H7 (cell line): ENCODE measurements at regions not wholly inside any gene's neighbourhood (a gene's known extent, or its start where the extent isn't known, plus 50 kb on each side); places are given as distances from the start of the nearest gene placed in this dataset.
"Not testable (repeated sequence)": the region's sequence is repeated elsewhere in the genome, so short reads cannot be mapped to it uniquely, and the experiment has no call there.

Experiments
- DNase-seq: peaks from one replicate; pipeline ENCODE4 v3.0.0; 2012
- H3K27me3 ChIP-seq: 2 replicates; pipeline ENCODE4 v1.6.0; 2011; ENCODE audit warnings: mild to moderate bottlenecking, low read length; ENCODE audit not compliant: control insufficient read depth, insufficient read depth
- H3K36me3 ChIP-seq: replicated peaks from 2 replicates; pipeline ENCODE4 v1.5.1; 2011; ENCODE audit warnings: low read length; ENCODE audit not compliant: control insufficient read depth, insufficient read depth
- H3K4me3 ChIP-seq: 2 replicates; pipeline ENCODE4 v1.5.1; 2011; ENCODE audit warnings: low read depth, mild to moderate bottlenecking, control low read depth, low read length, moderate library complexity; ENCODE audit not compliant: insufficient read depth

DNA sequence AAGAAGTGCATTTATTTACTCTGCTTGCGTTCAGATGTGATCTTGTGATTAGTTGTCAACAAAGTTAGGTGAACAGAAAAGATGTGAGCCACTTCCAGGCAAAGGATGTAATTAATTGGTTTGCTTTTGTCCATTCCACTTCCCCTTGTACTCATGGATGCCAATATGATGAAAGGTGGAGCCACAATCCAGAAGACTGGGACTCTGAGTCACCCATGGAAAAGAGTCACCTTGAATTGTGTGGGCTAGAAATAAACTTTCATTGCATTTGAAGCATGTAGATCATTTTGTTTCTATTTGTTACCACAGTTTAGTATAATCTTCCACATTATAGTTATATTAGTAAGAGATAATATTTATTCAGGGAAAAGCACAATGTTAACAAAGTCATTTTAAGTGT is 684.2 kb downstream of the LTN1 start:
- Histone ChIP-seq H3K4me3 (no peak overlapping the region), H3K36me3 (no peaks in the 10 kb centered on the region), H3K27me3 (no peaks in the 10 kb centered on the region)
- DNase-seq, result no peak

DNA sequence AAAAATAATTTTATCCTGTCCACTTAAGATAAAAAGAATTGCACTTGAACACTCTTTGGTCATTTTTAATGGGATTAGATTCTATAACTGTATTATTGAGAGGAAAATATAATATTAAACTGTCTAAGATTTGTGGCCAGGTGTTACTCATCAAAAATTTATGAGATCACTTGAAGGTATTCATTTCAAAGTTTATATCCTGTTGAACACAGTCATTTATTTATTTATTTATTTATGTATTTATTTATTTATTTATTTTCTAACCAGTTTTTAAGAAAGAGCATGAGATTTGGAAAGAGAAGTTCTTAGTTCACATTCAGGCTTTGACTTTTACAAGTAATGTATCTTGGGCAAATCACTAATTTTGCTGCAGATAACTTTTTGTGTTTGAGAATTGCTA is 692.7 kb downstream of the LTN1 start:
- no peak for DNase-seq
- no peaks in the 10 kb centered on the region for H3K36me3 ChIP-seq
- H3K4me3 ChIP-seq, result no peak overlapping the region
- H3K27me3 ChIP-seq, result no peaks in the 10 kb centered on the region

DNA sequence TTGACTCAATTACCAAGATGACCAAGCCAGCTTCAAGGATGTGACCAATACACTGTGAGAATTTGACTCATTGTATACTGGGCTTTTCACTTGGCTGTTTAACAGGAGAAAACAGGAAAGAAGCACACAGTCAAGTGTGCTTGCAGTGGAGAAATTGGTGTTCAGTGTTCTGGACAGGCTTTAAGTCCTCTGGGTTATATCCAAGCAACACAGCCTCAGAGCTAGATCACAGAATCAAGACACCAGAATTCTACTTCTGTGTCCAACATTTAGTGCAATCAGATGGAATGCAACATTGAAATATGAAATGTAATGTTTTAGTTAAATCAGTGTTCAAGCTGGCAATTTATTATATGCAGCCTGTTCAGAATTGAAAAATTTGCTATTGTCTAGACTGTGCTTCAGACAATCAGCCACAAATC is 694.4 kb downstream of the LTN1 start:
- no peak for DNase-seq
- no peaks in the 10 kb centered on the region for H3K27me3 ChIP-seq
- no peak overlapping the region for H3K4me3 ChIP-seq
- H3K36me3 ChIP-seq, result no peaks in the 10 kb centered on the region

DNA sequence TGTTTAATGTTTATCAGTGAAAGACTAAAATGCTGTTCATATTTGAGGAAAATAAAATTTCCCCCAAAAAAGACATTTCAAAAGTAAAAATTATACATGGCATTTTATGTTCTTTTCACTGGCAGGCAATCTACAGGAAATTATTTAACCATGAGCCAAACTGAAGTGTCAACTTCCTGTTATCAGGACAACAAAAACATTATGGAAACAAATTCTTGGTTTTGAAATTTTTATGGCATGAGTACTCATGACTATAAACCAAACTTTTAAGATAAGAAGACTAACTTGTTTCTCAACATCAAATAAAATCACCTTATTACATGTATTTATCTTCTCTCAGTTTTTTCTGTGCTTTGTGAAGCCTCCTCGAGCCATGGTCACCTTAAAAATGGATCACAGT is 698.6 kb downstream of the LTN1 start:
- Histone ChIP-seq H3K4me3 (no peak overlapping the region), H3K27me3 (no peaks in the 10 kb centered on the region), H3K36me3 (no peaks in the 10 kb centered on the region)
- DNase-seq, result no peak

DNA sequence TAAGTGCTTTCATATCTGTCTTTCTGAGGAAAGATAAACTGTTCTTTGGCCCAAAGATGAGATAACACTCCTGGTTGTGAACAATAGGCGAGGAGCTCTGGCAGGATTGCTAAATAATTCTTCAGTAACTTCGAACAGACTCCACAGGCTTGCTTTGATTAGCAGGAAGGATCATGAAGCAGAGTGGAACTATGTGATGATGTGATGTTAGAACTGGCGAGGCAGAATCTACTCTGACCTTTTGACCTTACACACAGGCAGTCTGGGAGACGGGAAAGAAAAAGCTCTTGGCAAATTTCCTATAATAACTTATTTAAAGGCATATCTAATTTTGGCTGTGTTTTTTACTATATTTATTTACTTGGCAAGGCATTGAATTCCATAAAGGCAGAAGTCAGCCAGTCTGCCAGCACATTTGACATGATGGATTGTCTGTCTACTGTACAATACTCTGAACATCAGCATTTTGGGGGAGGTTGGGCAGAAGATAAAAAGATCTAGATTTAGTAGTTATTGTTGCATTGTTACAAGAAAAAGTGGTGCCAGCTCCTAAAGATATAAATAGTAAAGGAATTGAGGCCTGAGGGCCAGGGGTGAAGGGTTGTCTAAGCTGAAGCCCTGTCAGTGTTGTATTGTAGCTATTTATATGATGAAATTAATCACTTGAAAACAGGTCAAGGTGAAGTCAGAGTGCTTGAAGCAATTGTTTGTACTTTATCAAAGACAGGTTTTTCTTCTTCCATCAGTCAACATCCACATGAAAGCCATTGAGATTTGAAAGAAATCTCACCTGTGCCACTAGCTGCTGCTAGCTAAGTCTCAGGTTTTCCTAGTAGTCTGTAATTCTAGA is 708.8 kb downstream of the LTN1 start:
- Histone ChIP-seq H3K4me3 (no peak overlapping the region), H3K27me3 (no peaks in the 10 kb centered on the region), H3K36me3 (no peaks in the 10 kb centered on the region)
- DNase-seq, result no peak

DNA sequence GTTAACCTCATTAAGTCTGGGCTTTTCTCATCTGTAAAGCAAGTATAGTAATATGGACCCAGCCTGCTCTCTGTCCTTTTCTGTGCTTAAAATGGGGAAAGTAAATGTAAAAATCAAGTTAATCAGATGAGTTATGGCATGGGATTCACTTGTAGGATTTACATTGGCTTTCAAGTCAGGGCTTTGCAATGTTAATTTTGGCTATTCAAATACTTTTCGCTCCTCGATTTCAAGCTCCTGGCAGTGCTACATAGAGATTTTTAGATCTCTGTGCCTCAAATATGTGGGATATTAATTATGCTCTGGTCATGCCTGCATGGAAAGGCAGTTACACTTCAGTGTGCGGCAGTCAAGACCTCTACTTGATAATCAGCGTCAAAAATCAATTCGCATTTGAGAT is 709.8 kb downstream of the LTN1 start:
- no peaks in the 10 kb centered on the region for H3K27me3 ChIP-seq
- H3K36me3 ChIP-seq, result no peaks in the 10 kb centered on the region
- no peak overlapping the region for H3K4me3 ChIP-seq
- no peak for DNase-seq

DNA sequence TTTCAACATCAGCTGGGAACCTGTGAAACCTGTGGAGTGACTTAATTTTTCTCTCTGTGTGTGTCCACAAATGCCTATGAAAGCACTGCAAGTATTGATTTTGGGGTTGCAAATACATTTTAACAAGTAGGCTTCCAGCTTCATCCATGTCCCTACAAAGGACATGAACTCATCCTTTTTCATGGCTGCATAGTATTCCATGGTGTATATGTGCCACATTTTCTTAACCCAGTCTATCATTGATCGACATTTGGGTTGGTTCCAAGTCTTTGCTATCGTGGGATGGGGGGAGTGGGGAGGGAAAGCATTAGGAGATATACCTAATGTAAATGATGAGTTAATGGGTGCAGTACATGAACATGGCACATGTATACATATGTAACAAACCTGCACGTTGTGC is 711.3 kb downstream of the LTN1 start:
- not testable (repeated sequence) for DNase-seq, H3K27me3 ChIP-seq, H3K4me3 ChIP-seq, H3K36me3 ChIP-seq

DNA sequence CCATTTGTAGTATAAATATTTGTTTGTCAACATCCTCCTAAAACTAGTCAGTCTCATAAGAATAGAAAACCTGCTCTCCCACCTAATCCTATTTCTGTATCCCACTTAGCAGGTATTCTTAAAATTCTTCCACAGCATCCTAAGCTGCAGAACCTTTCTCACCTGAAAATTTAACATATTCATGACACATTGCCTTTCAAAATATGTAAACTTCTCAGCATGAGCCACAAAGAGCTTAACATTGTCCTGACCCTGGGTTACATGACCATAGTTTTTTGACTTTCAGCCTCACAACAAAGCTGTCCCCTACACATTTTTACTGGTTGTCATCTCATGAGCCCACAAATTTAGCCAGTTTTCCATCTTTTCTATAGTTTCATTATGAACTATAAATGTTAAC is 712.1 kb downstream of the LTN1 start:
- H3K4me3 ChIP-seq, result no peak overlapping the region
- no peaks in the 10 kb centered on the region for H3K36me3 ChIP-seq
- DNase-seq, result peak; percentile 5
- H3K27me3 ChIP-seq, result no peaks in the 10 kb centered on the region

DNA sequence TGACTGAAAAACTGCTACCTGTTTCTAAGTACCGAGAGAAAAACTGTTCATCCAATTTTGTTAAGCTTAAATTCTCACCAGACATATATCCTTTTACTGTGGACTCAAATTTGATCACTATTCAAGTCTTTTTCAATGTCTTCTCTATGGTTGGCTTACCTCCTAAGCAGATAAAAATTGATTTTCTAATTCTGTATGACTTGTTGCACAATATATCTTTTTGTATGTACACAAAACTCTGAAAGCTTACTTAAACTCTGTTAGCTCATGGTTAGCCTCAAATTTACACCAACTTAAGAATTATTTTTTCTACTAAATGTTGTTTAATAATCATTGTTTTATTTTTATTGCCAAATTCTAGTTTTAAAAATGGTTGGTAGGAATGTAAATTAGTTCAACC is 715.4 kb downstream of the LTN1 start:
- Histone ChIP-seq H3K27me3 (no peaks in the 10 kb centered on the region), H3K4me3 (no peak overlapping the region)
- DNase-seq, result no peak

DNA sequence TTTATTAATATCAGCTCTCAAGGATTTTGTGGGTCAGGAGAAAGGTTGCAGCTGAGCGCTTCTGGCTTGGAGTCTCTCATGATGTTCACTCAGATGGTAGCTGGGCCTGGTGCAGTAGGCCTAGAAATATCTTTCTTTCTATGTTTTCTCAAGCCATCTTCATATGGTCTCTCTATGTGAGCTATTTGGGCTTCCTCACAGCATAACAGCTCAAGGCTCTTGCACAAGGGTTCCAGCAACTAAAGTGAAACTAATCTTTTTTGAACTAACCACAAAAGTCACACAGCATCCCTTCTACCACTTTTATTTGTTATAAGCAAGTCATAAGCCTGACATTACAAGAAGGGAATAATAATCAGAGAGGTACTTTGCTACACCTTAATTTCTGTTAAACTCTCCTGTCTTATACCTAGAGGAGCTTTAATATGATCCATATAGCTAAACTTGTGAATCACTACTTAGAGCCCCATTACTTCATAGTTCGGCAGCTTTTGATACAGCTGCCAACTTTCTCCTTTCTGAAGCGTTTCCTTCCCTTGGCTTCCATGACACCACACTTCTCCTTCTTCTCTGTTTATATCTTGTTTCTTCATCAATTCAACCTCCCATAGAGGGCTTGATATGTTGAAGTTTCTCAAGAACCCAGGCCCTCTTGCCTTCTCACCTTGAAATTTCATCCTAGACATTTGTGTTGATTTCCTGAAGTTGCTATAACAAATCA is 720.2 kb downstream of the LTN1 start:
- no peak for DNase-seq
- no peaks in the 10 kb centered on the region for H3K27me3 ChIP-seq
- H3K36me3 ChIP-seq, result no peaks in the 10 kb centered on the region
- no peak overlapping the region for H3K4me3 ChIP-seq

More for the DNA sequence above, 715.4 kb downstream of the LTN1 start:
- no peaks in the 10 kb centered on the region for H3K36me3 ChIP-seq

DNA sequence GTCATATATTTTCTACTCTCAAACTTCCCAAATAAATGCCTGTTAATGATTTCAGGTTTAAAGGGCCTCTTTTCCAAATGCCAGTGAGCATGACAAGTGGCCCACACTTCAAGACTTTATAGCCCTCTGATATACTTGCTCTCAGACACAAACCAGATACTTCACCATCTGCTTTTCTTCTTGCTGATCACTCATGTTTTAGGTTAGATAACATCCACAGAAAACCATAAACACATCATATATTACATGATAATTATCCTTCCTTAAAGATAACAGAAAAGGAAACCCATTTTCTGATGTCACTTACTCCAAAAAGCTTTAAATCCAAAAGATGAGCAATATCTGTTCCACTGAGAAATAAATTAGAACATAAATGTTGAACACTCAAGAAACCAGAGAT is 723.5 kb downstream of the LTN1 start:
- no peaks in the 10 kb centered on the region for H3K27me3 ChIP-seq
- no peak overlapping the region for H3K4me3 ChIP-seq
- H3K36me3 ChIP-seq, result no peaks in the 10 kb centered on the region
- DNase-seq, result no peak

DNA sequence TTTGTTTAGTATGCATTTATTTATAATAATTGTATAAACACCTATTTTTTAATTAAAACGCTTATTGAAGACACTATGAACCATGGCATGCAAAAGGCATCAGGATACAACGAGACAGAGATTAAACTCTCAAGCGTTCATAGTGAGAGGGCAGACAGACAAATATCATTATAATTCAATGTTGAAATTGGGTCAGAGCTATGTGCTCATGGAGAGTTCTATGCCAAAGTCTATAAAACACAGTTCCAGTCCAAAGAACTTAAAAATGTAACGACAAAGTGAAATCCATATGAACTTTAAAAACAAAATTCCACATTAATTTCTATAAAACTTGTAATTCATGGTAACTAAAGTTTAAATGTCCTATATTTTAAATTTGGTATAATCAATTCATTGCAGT is 724.0 kb downstream of the LTN1 start:
- Histone ChIP-seq H3K4me3 (no peak overlapping the region), H3K36me3 (no peaks in the 10 kb centered on the region), H3K27me3 (no peaks in the 10 kb centered on the region)
- no peak for DNase-seq

DNA sequence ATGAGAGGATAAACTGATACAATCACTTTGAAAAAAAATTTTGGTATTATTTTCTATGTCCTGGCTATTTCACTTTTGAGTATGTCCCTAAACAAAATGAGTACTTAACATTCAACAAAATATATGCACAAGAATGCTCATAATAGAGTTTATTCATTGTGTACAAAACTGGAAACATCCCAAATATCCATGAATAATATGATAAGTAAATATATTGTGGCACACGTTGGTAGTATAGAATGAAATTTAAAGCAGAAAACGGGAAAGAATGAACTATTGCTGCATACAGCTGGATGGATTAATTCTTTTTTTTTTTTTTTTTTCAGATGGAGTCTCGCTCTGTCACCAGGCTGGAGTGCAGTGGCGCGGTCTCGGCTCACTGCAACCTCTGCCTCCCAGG is 725.2 kb downstream of the LTN1 start:
- Histone ChIP-seq H3K4me3 (no peak overlapping the region), H3K36me3 (no peaks in the 10 kb centered on the region), H3K27me3 (no peaks in the 10 kb centered on the region)
- DNase-seq, result no peak

DNA sequence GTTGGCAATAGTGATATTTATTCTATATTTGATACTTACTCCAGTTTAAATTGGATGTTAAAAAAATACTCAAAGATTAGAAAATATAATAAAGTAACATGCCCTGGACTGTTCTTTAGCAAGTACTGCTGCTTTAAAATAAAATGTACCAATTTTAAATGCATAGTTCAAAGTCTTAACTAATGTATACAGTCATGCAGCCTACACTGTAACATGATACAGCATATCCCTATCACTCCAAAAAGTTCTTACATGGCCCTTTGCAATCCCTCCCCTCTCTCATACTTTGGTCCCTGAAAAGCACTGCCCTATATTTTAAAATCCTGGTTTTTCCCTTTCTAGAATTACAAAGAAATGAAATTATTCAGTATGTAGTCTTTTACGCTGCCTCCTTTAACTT is 726.6 kb downstream of the LTN1 start:
- no peaks in the 10 kb centered on the region for H3K36me3 ChIP-seq
- DNase-seq, result no peak
- no peak overlapping the region for H3K4me3 ChIP-seq
- no peaks in the 10 kb centered on the region for H3K27me3 ChIP-seq

DNA sequence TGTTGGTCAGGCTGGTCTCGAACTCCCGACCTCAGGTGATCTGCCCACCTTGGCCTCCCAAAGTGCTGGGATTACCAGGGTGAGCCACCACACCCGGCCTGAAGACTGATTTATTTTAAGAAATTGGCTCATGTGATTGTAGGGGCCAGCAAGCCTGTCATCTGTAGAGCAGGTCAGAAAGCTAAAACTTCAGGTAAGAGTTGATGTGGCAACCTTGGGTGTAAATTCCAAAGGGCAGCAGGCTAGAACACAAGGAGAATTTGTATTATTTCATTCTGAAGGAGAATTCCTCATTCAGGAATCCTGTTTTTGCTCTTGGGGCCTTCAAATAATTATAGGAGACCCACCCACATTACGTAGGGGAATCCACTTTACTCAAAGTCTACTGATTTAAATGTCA is 728.7 kb downstream of the LTN1 start:
- no peak overlapping the region for H3K4me3 ChIP-seq
- no peaks in the 10 kb centered on the region for H3K36me3 ChIP-seq
- no peaks in the 10 kb centered on the region for H3K27me3 ChIP-seq
- no peak for DNase-seq
